HCT116 (cell line): ENCODE measurements at regions not wholly inside any gene's neighbourhood (a gene's known extent, or its start where the extent isn't known, plus 50 kb on each side); places are given as distances from the start of the nearest gene placed in this dataset.
A peak's percentile ranks its signal among the peaks of the same experiment; 100 is the strongest.

Source experiments
- ATAC-seq: fragments of 200-7000 bp; cut with Tn5 transposase; 2 replicates; pipeline ENCODE4 v1.9.1; 2020; ENCODE audit warnings: mild to moderate bottlenecking, moderate library complexity
- BruUV-seq: library from RNA; stranded (reverse); fragments of 400-500 nt; replicated peaks from 2 replicates; lab custom pipeline; 2021; lab: Mats Ljungman, UMichigan
- CTCF ChIA-PET: fragments of 300-600 bp; sonication (Branson Sonifier 250); formaldehyde crosslinking; loops from one replicate; lab custom pipeline; 2021; ENCODE audit warnings: antibody characterized with exemption; lab: Charles Lee
- POLR2A ChIA-PET: fragments of 300-600, 350-600 bp; sonication (Branson Sonifier 250); formaldehyde crosslinking; loops from one replicate; lab custom pipeline; 2021; ENCODE audit warnings: antibody characterized with exemption; lab: Charles Lee
- RAD21 ChIA-PET, 2 experiments: fragments of 300-600 bp; sonication (Branson Sonifier 250); formaldehyde crosslinking; loops; one replicate each; lab custom pipeline; 2023; ENCODE audit warnings: low total read pairs in 2 of 2; ENCODE audit not compliant: uncharacterized antibody in 2 of 2, unreplicated experiment in 2 of 2, low non-redundant PET in 1 of 2; lab: Charles Lee
- DNase-seq: peaks from one replicate; pipeline ENCODE4 v3.0.0-alpha.2; 2010; ENCODE audit warnings: low read depth, low spot score
- H2AFZ ChIP-seq: fragments of 200-600 bp; shearing (Covaris generic), sonication (generic); 2 replicates; pipeline ENCODE4 v1.6.1; 2017; ENCODE audit warnings: low read depth, mixed run types, mixed read lengths, antibody characterized with exemption, low read length; ENCODE audit not compliant: poor library complexity, severe bottlenecking
- H3K27ac ChIP-seq: 2 replicates; pipeline ENCODE4 v1.5.1; 2012; ENCODE audit warnings: low read depth, low read length
- H3K27me3 ChIP-seq: fragments of 200-600 bp; sonication (generic); 2 replicates; pipeline ENCODE4 v1.6.1; 2016; ENCODE audit warnings: mixed run types, low read length, mixed read lengths; ENCODE audit not compliant: insufficient read depth
- H3K36me3 ChIP-seq, 2 experiments: fragments of 200-500 bp in 1 of 2; fragments of 200-600 bp in 1 of 2; sonication (Bioruptor generic) in 1 of 2; sonication (generic) in 1 of 2; 2 replicates each; pipeline versions ENCODE4 v1.5.1 to v1.6.1; 2014 to 2016; ENCODE audit warnings: low read length in 2 of 2, inconsistent platforms in 1 of 2, mixed read lengths in 1 of 2, mixed run types in 1 of 2; ENCODE audit not compliant: insufficient read depth in 2 of 2, control insufficient read depth in 1 of 2
- H3K4me1 ChIP-seq, 2 experiments: fragments of 200-600 bp in 1 of 2; sonication (generic) in 1 of 2; 2 replicates each; pipeline versions ENCODE4 v1.5.1 to v1.6.1; 2012 to 2017; ENCODE audit warnings: low read length in 2 of 2, inconsistent platforms in 1 of 2, mild to moderate bottlenecking in 1 of 2, mixed read lengths in 1 of 2, mixed run types in 1 of 2, moderate library complexity in 1 of 2; ENCODE audit not compliant: insufficient read depth in 2 of 2, control insufficient read depth in 1 of 2
- H3K4me2 ChIP-seq: fragments of 200-600 bp; sonication (generic); 2 replicates; pipeline ENCODE4 v1.6.1; 2017; ENCODE audit warnings: mixed run types, low read length, mixed read lengths
- H3K4me3 ChIP-seq, 2 experiments: fragments of 200-600 bp in 1 of 2; sonication (generic) in 1 of 2; replicated peaks in 1 of 2; 2 replicates each; pipeline ENCODE4 v1.5.1; 2011 to 2016; ENCODE audit warnings: low read length in 2 of 2, control low read depth in 1 of 2, low read depth in 1 of 2, mild to moderate bottlenecking in 1 of 2, mixed read lengths in 1 of 2, mixed run types in 1 of 2
- H3K79me2 ChIP-seq: fragments of 200-600 bp; sonication (generic); 2 replicates; pipeline ENCODE4 v1.6.1; 2017; ENCODE audit warnings: mild to moderate bottlenecking, mixed run types, low read length, moderate library complexity, mixed read lengths; ENCODE audit not compliant: insufficient read depth
- H3K9ac ChIP-seq: fragments of 200-600 bp; sonication (generic); 2 replicates; pipeline ENCODE4 v1.6.1; 2016; ENCODE audit warnings: low read length, mixed read lengths
- H3K9me2 ChIP-seq: fragments of 200-600 bp; sonication (generic), shearing (Covaris generic); 2 replicates; pipeline ENCODE4 v1.6.1; 2017; ENCODE audit warnings: mixed run types, mild to moderate bottlenecking, moderate library complexity; ENCODE audit not compliant: insufficient read depth
- H3K9me3 ChIP-seq, 2 experiments: fragments of 200-500 bp in 1 of 2; fragments of 200-600 bp in 1 of 2; sonication (Bioruptor generic) in 1 of 2; sonication (generic) in 1 of 2; 2 replicates each; pipeline ENCODE4 v1.6.1; 2014 to 2017; ENCODE audit warnings: low read length in 2 of 2, mixed read lengths in 2 of 2, inconsistent platforms in 1 of 2, low read depth in 1 of 2, mild to moderate bottlenecking in 1 of 2, mixed run types in 1 of 2, moderate library complexity in 1 of 2; ENCODE audit not compliant: control insufficient read depth in 1 of 2, insufficient read depth in 1 of 2
- H4K20me1 ChIP-seq: fragments of 200-600 bp; sonication (generic), shearing (Covaris generic); 2 replicates; pipeline ENCODE4 v1.6.1; 2017; ENCODE audit warnings: mixed run types, mild to moderate bottlenecking, moderate library complexity; ENCODE audit not compliant: insufficient read depth
- CBX3 ChIP-seq: IDR thresholded peaks from 2 replicates; pipeline ENCODE4 v1.6.1; 2012; ENCODE audit warnings: low read depth
- CEBPB ChIP-seq: IDR thresholded peaks from 2 replicates; pipeline ENCODE4 v1.6.1; 2012; ENCODE audit warnings: low read depth
- EZH2 ChIP-seq: fragments of 200-600 bp; sonication (generic); IDR thresholded peaks from 2 replicates; pipeline ENCODE4 v1.6.1; 2017; ENCODE audit warnings: antibody characterized with exemption, mixed run types
- EZH2phosphoT487 ChIP-seq: fragments of 200-600 bp; IDR thresholded peaks from 2 replicates; pipeline ENCODE4 v1.6.1; 2018; ENCODE audit warnings: antibody characterized with exemption, borderline replicate concordance
- FOSL1 ChIP-seq: IDR thresholded peaks from 2 replicates; pipeline ENCODE4 v1.6.1; 2012; ENCODE audit warnings: low read depth
- JUND ChIP-seq: IDR thresholded peaks from 2 replicates; pipeline ENCODE4 v1.6.1; 2012
- POLR2AphosphoS5 ChIP-seq: IDR thresholded peaks from 2 replicates; pipeline ENCODE4 v1.6.1; 2011; ENCODE audit warnings: mild to moderate bottlenecking, low read depth, low read length, moderate library complexity
- SP1 ChIP-seq: IDR thresholded peaks from 2 replicates; pipeline ENCODE4 v1.6.1; 2012; ENCODE audit warnings: low read depth
- SRF ChIP-seq: IDR thresholded peaks from 2 replicates; pipeline ENCODE4 v1.6.1; 2012; ENCODE audit warnings: low read depth
- TCF7L2 ChIP-seq: IDR thresholded peaks from 2 replicates; pipeline ENCODE4 v1.7.0; 2011; ENCODE audit warnings: borderline replicate concordance, inconsistent platforms; ENCODE audit not compliant: insufficient read depth, insufficient read length; ENCODE audit errors: extremely low read depth
- YY1 ChIP-seq: IDR thresholded peaks from 2 replicates; pipeline ENCODE4 v1.6.1; 2011; ENCODE audit warnings: low read length, low read depth, moderate library complexity, mild to moderate bottlenecking; ENCODE audit not compliant: insufficient replicate concordance; ENCODE audit errors: extremely low read depth
- ZFX ChIP-seq: fragments of 450-650 bp; IDR thresholded peaks from 2 replicates; pipeline ENCODE4 v1.6.1; 2017
- ZNF274 ChIP-seq: fragments of 200-500 bp; sonication (Bioruptor generic); IDR thresholded peaks from 2 replicates; pipeline ENCODE4 v1.6.1; 2014; ENCODE audit warnings: mild to moderate bottlenecking, low read depth, low read length, inconsistent platforms
- intact Hi-C: fragments of 100-400 bp; cut with micrococcal nuclease; formaldehyde crosslinking; loops from 2 replicates; pipeline ENCODE4 v1.10.0; 2022
- TF ChIP-seq, protein P1 (sequence below), 3 experiments: fragments of 200-600 bp in 1 of 3; sonication (generic) in 1 of 3; IDR thresholded peaks in 2 of 3; conservative IDR thresholded peaks in 1 of 3; 2 replicates each; pipeline ENCODE4 v1.5.1; 2012 to 2017; ENCODE audit warnings: low read depth in 2 of 3, low read length in 2 of 3, antibody characterized with exemption in 1 of 3, borderline replicate concordance in 1 of 3, control low read depth in 1 of 3, mild to moderate bottlenecking in 1 of 3, mixed read lengths in 1 of 3, mixed run types in 1 of 3, moderate library complexity in 1 of 3; ENCODE audit not compliant: insufficient read depth in 1 of 3
- TF ChIP-seq, protein P2 (sequence below): IDR thresholded peaks from 2 replicates; pipeline ENCODE4 v1.6.1; 2011; ENCODE audit warnings: mild to moderate bottlenecking, low read length, moderate library complexity; ENCODE audit not compliant: insufficient replicate concordance; ENCODE audit errors: extremely low read depth
- TF ChIP-seq, protein P3 (sequence below): IDR thresholded peaks from 2 replicates; pipeline ENCODE4 v1.6.1; 2012

DNA sequence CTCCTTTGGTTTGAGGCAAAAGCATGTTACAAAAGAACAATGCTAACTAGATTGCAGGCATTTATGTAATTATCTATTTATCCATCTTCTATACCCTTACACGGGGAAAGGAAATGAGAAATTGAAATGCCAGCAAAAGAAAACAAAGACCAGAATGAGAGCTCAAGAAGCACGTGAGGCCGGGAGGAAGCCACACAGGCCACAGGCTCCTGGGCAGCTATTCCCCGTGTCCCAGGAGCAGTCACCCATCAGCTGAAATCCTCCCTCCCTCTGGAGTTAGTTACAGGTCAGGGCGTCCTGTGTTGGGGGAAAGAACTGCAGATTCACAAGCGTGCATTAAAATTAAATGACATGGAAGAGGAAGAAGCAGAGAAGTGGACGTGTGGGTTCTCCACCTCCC lies 64.7 kb upstream of the RPS6KA2 start:
- Histone ChIP-seq H3K79me2 (no peaks in the 10 kb centered on the region), H3K4me2 (peak overlapping the region; percentile 74), H3K36me3 (no peaks in the 10 kb centered on the region), H2AFZ (peak overlapping the region; percentile 58), H3K9ac (peak overlapping the region; percentile 44), H3K9me2 (no peaks in the 10 kb centered on the region), H3K27me3 (no peaks in the 10 kb centered on the region), H4K20me1 (no peaks in the 10 kb centered on the region), H3K4me3 (peak overlapping the region in 1 of 2 experiments; percentile 29; a peak in 2 of 4 replicates), H3K27ac (peak overlapping the region; percentile 68), H3K4me1 (peaks cover 53 to 61% of the 10 kb centered on the region in 2 experiments), H3K9me3 (no peaks in the 10 kb centered on the region)
- DNase-seq, result no peak
- RAD21 ChIA-PET, result interaction anchor here in 1 of 2 experiments (0.6 kb wide), 1 partner anchor 62 kb away, joined by 3 read pairs; no protein-coding TSS in a partner anchor
- CTCF ChIA-PET, result no interaction called here
- TF ChIP-seq JUND, result no peak
- TF ChIP-seq EZH2phosphoT487, result no peak
- no peak for TF ChIP-seq POLR2AphosphoS5
- no peak for TF ChIP-seq EZH2
- TF ChIP-seq SRF, result no peak
- no peak for TF ChIP-seq FOSL1
- no peak for TF ChIP-seq YY1
- no peak for TF ChIP-seq SP1
- no peak for TF ChIP-seq CBX3
- POLR2A ChIA-PET, result no interaction called here
- ATAC-seq, result peak; percentile 33
- no TSS peak for BruUV-seq
- intact Hi-C loops, result loop anchor here (5.0 to 10.0 kb wide), 2 partner anchors 137 to 179 kb away; no protein-coding TSS in a partner anchor

DNA sequence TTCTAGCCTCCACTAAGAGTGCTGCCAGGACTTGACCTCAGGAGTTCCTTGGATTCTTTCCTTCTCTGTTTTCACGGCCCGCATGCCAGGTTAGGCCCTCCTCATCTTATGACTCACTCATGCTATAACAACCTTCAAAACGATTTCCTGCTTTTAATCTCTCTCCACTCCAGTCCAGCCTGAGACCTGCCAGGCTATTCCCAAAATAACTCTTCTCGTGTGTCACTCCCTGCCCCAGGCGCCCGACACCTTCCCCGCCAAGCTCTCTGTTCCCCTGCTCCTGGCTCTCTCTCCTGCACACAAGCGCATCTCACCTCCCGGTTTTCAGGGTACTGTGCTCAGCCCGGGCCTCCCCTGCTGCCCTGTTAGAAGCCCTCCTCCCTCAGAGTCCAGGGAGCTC lies 64.1 kb upstream of the RPS6KA2 start:
- no TSS peak for BruUV-seq
- RAD21 ChIA-PET, result no interaction called here
- Histone ChIP-seq H3K36me3 (no peaks in the 10 kb centered on the region), H3K9me3 (no peaks in the 10 kb centered on the region), H2AFZ (peak overlapping the region; percentile 58), H3K9ac (peak overlapping the region; percentile 44), H3K27me3 (no peaks in the 10 kb centered on the region), H3K9me2 (no peaks in the 10 kb centered on the region), H3K4me2 (peak overlapping the region; percentile 74), H3K4me1 (peaks cover 53 to 61% of the 10 kb centered on the region in 2 experiments), H3K4me3 (peak overlapping the region; percentile 4 to 29; a peak in 2 of 4 replicates), H3K27ac (peak overlapping the region; percentile 68), H4K20me1 (no peaks in the 10 kb centered on the region), H3K79me2 (no peaks in the 10 kb centered on the region)
- DNase-seq, result peak; percentile 81
- ATAC-seq, result peak; percentile 81
- POLR2A ChIA-PET, result no interaction called here
- intact Hi-C loops, result loop anchor here (5.0 to 10.0 kb wide), 2 partner anchors 136 to 179 kb away; no protein-coding TSS in a partner anchor
- CTCF ChIA-PET, result no interaction called here
- TF ChIP-seq ZNF274, result no peak
- TF ChIP-seq ZFX, result no peak
- TF ChIP-seq POLR2AphosphoS5, result peak; percentile 60
- TF ChIP-seq TCF7L2, result peak; percentile 65
- TF ChIP-seq SRF, result peak; percentile 64; the same call in 1 of the 2 replicates
- TF ChIP-seq JUND, result peak; percentile 92
- TF ChIP-seq YY1, result no peak
- TF ChIP-seq, protein P1, sequence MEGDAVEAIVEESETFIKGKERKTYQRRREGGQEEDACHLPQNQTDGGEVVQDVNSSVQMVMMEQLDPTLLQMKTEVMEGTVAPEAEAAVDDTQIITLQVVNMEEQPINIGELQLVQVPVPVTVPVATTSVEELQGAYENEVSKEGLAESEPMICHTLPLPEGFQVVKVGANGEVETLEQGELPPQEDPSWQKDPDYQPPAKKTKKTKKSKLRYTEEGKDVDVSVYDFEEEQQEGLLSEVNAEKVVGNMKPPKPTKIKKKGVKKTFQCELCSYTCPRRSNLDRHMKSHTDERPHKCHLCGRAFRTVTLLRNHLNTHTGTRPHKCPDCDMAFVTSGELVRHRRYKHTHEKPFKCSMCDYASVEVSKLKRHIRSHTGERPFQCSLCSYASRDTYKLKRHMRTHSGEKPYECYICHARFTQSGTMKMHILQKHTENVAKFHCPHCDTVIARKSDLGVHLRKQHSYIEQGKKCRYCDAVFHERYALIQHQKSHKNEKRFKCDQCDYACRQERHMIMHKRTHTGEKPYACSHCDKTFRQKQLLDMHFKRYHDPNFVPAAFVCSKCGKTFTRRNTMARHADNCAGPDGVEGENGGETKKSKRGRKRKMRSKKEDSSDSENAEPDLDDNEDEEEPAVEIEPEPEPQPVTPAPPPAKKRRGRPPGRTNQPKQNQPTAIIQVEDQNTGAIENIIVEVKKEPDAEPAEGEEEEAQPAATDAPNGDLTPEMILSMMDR (IDR thresholded peaks at IDR 0.05 in 2 of 3, conservative IDR thresholded peaks at IDR 0.05 in 1 of 3; ENCODE audit: borderline replicate concordance in 1 of 3, insufficient read depth in 1 of 3, low read depth in 2 of 3, low read length in 2 of 3), result no peak
- TF ChIP-seq CBX3, result peak; percentile 79
- TF ChIP-seq, protein P2, sequence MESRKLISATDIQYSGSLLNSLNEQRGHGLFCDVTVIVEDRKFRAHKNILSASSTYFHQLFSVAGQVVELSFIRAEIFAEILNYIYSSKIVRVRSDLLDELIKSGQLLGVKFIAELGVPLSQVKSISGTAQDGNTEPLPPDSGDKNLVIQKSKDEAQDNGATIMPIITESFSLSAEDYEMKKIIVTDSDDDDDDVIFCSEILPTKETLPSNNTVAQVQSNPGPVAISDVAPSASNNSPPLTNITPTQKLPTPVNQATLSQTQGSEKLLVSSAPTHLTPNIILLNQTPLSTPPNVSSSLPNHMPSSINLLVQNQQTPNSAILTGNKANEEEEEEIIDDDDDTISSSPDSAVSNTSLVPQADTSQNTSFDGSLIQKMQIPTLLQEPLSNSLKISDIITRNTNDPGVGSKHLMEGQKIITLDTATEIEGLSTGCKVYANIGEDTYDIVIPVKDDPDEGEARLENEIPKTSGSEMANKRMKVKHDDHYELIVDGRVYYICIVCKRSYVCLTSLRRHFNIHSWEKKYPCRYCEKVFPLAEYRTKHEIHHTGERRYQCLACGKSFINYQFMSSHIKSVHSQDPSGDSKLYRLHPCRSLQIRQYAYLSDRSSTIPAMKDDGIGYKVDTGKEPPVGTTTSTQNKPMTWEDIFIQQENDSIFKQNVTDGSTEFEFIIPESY, result no peak
- no peak for TF ChIP-seq EZH2
- no peak; the same call in 1 of the 2 replicates for TF ChIP-seq CEBPB
- TF ChIP-seq, protein P3, sequence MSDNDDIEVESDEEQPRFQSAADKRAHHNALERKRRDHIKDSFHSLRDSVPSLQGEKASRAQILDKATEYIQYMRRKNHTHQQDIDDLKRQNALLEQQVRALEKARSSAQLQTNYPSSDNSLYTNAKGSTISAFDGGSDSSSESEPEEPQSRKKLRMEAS, result peak; percentile 81
